Suppressor macrophage treated with lipopolysaccharide for 1 hour (primary cell): ENCODE measurements at regions not wholly inside any gene's neighbourhood (a gene's known extent, or its start where the extent isn't known, plus 50 kb on each side); places are given as distances from the start of the nearest gene placed in this dataset.
A peak's percentile ranks its signal among the peaks of the same experiment; 100 is the strongest.

Experiments used
- DNase-seq, 3 donors: peaks; one replicate each; pipeline ENCODE4 v3.0.0-alpha.2; 2020 to 2022

DNA sequence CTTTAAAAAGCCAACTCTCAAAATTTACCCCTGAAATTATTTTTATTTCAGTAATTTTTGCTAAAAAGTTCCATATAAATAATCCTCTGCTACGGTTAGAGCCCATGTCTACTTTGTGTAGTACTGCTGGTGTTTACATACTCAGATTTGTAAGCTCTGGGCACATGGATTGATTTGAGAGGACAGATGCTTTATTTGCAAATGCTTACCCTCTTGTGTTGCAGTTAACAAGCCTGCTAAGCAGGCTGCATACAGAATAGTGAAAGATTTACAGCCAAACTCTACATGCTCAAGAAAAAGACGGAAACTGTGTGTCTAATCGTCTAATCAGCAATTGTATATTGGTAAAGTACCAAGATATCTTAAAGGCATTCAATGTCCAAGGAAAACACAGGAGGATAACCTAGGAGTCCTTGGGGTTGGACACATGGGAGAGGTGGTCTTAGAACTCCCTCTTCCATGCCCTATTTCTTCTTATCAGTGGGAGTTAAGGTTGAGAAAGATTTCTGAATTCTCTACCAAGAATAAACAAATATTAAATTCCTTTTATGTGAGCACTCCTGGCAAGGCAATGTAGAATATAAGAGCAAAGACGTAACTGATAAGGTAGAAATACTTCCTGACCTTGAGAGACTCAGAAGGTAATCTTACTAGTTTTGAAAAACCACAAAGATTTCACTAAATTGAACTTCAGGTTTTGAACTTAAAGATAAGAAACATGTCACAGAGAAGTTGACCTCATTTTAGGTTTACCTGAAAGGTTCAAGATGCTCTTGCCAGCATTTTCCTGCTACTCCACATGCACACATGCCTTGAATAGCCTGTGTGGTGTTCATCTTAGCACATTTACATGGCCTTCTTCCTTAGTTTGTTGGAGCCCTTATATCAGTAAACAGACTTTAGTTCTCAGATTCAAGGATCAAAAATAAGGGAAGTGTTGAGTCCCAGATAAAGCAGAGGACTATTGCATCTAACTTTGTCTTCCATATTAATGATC is 1216.5 kb downstream of the SORCS3 start:
- DNase-seq: no peak

DNA sequence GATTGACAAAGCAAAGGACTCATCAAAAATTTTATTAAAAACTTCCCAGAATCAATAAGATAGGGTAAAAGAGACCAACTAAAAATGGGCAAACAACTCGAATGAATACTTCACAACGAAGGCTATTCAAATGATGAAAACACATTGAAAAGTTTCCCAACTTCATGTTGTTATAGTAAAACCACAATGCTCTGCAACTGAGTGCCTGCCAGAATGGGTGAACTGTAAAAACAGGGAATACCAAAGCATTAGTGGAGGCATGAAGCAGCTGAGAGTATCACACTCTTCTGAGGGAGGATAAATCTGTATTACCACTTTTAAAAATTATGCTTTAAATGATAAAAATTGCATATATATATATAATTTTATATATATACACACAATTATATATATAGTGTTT is 1214.7 kb downstream of the SORCS3 start:
- DNase-seq: no peak

DNA sequence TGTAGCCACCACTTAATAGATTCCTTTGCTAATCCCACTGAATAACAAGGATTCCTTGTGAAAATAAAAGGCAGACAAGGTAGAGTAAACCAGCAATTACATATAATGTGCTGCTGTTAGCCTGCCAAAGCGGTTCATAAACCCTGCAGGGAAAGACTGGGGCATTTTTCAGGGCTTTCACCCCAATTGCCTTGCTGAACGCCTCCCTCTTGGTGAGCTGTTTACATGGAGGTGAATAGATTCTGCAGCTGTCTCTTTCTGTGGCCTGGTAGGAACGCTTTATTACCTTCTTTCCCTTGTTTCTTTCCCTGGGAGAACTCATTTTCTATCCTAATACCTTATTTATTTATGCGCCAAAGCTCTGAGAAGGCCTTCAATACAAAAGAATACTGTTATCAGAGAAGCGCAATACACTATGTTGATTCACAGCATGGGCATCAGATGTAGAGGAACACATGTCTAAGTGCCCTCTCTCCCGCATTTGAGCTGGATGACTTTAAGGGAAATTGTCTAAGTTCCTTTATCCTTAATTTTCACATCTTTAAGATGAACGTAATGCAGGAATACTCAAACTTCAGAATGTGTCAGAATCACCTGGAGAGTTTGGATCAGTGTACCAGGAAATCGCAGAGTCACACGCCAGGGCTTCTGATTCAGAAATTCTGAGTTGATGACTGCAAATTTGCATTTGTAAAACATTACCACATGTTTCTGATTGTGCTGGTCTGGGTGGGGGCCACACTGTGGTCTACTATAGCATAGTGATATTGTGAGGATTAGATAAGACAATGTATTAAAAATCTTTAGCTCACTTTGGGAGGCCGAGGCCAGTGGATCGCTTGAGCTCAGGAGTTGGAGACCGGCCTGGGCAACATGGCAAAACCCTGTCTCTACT is 1203.8 kb downstream of the SORCS3 start:
- DNase-seq: no peak

DNA sequence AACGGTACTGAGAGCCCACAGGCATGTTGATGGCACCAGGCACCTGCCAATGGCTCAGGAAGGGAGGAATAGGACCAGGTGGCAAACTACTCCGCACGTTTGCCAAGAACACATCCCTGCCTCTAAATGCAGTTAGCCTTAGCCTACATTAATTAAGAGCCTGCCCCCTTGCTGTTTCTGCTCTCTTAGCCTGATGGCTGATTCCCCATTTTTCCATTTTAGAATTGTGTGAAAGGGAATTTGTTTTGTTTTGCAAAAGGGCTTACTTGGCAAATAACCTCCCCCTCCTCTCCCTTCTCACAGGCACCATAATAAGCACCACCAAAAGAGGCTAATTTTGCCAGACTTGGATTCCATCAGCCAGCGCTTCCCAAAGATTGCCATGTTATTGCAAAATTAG is 1203.2 kb downstream of the SORCS3 start:
- DNase-seq: no peak

DNA sequence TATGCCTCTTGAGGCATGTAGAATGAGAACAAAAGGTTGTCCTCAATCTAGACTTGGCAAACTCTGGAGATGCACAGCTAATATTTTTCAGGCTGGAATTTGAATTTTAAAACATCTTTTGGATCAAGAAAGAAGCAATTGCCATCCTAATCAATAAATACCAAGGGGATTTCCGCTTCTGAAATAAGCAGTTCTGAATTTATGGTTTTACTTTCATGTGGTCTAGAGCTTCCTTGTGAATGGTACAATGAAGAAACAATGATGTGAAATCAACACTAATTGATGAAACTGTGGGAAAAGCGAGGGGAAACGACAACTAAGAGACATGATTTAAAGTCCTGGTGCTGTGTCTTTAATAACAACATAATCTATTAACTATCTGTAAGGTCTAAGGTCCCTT is 1202.7 kb downstream of the SORCS3 start:
- no peak for DNase-seq

DNA sequence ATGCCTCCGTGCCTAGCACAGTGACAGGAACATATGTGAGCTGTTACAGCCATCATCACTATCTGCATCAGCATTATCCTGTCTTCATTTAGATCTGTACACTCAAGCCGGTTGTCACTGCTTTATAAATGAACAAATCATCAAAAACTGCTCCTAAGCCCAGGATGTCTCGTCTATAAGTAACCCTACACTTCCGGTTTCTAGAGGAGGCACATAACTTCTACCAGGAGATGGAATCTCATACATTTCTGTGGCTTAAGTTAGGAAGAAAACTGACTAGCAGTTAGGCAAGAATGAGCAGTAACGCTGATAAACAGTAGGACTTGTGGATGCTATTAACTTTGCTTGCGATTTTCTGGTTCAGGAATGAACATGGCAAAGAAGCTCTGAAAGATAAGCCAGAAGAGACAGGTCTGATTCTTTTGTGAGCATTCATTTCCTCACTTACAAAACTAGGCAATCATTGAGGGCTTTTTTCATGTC is 1199.2 kb downstream of the SORCS3 start:
- DNase-seq: no peak

DNA sequence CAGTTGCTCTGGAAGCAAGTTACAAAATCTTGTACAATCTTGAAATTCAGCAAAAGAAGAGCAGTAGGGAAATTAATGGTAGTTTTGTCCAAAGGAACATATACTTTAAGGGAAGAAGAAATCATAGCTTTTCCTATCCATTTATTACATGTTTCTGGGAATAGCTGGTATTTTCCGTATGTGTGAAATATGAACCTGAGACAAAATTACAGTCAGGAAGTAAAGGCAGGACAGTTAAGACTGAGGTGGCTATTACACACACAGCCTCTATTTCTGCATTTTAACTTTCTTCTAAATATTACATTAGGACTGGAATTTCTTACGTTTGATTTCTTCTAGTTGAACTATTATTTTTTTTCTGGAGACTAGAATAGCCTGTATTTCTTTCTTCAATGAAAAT is 1197.3 kb downstream of the SORCS3 start:
- no peak for DNase-seq

DNA sequence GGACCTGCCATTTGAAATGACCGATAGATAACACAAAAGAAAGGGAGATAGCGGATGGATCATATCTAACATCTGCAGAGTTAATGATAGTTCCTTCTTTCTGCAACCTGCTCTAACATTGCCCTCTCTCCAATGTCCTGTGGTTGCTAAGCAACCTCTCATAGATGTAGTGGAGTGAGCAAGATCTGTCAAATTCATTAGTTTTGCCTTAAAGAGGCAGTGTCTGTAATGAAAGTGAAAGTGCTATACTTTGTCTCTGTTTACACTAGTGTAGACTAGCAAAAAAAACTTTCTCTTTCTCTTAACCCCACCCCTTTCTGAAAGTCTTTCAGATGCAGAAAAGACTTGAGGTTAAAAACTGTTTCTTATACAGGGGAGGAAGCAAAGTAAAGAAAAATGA is 1196.9 kb downstream of the SORCS3 start:
- peak; percentile 3 to 31 (median 4) for DNase-seq

DNA sequence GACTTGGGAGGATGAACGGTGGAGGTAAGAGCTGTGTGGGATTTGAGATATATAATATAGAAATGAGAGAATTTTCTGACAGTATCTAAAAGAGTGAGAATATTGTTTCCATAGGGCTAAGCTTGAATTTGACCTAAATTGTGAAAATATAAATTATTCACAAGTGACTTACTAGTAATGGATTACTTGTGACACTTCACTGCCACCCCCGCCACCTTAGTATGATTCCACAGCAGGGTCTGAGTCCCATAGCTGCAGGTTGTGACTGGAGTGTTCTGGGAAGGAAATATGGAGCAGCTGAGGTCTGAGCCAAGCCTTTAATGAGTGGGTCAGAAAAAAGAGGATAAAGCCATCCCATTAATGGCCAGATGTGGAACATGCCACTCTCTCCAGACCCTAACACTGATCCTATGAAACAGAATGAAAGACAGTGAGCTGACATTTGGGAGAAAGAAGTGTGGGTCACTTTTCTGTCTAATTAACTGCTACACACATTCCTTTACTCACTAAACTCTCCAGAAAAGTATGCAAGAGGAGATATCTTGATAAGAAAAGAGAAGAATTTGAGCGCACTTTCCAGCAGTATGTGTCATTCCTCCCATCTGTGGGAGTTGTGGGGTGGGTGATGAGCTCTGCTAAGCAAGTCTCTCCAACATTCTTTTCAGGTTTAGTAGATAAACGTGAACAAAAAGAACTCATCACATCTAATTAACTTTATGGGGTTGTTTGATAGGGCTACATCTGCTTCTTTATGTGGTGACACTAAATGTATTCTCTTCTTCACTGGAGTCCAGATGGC is 1193.4 kb downstream of the SORCS3 start:
- DNase-seq: no peak

DNA sequence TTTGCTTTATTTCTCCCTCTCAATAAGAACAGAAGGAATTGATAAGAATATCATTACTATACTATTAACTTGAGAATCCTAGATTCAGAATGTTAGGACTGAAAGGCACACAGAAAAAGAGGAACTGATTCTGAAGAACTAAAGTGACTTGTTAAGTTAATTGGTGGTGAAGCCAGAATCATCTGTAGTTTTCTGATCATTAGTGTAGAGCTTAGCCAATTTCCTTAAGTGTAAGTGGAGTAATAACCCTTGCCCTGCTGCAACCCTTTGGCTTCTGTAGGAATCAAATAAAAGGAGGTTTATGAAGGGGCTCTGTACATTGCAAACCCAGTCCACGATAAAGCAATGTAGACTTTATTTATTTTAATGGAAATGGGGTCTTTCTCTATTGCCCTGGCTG is 1186.0 kb downstream of the SORCS3 start:
- no peak for DNase-seq

DNA sequence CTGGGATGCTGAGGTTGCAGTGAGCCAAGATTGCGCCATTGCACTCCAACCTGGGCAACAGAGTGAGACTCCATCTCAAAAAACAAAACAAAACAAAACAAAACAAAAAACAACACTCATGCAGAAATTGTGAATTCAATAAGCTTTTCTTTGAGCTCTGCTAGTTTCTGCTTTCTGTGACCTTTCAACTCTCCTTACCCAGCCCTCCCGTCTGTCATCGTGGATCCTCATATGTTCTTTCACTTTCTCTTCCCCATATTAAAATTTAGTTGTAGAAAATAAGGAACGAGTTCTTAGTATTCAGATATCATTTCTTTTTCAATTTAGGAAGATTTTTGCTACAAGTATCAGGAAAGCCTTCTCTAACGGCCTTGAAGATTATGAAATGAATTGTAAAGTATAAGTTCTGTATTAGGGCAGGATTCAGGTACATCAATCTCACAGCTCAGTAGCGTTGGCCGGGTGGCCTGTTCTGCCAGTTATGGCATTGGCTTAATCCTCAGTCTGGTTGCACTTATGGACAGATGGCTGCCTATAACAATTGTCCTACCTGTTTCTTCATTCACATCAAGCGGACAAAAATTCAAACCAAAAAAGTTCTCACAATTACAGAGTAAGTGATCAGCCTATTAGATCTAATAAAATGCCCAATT is 1167.0 kb downstream of the SORCS3 start:
- DNase-seq: peak; percentile 14 to 47 (median 20)

DNA sequence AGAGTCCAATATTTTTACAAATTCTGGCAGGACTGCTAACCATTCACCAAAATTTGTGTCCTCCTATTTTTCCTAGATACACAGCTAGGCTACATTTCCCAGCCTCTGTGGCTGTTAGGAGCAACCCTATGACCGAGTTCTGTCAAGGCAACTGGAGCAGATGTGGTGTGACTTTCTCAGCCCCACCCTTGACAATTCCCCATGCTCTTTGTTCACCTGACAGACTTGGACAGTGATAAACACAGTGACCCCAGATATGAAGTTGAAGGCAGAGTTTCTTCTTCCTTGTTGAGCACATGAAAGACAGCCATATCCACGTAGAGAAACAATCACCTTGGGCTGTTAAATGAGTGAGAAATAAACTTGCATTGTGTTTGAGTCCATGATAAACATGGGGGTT is 1162.1 kb downstream of the SORCS3 start:
- DNase-seq: no peak

DNA sequence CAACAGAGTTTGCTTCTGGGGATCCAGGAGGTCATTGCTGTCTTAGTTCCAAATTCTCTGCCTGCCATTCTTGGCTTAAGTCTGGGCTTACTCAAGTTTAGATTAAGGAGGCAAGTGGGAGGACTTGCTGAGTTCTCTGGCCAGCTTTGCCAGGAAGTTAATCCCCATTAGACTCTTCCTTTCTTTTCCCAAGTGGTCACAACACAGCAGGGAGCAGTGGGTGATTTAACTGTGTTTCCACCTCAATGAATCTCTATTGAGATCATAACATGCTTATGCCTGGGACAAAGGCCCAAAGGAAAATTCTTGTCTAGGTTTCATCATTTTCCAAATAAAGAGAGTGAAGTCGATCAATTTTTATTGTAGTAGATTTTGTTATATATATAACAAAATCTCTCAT is 1159.6 kb downstream of the SORCS3 start:
- no peak for DNase-seq

DNA sequence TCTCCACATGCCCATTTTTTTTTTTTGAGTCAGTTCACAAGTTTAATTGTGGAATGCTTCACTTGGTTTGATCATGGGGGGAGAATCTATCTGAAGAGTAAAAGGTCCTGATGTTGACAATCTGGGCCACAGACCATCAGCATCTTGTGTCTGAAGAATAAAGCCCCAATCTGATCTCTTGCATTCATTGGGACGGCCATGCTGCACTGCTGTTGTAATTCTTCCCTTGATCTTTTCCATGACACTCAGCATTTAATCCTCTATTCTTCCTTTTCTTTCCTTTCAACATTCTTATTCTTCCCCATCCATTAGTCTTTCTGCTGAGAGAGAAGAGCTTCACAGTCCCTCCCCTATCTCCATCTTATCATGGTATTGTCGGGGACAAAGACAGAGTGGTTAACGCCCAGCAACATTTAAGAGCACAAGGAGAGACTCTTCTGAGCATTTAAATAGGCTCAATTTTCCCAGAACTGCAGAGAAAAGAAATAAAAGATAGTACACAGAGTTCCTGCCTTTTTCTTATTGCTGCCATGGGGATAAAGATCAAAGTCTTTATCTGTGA is 1157.3 kb downstream of the SORCS3 start:
- DNase-seq: no peak

DNA sequence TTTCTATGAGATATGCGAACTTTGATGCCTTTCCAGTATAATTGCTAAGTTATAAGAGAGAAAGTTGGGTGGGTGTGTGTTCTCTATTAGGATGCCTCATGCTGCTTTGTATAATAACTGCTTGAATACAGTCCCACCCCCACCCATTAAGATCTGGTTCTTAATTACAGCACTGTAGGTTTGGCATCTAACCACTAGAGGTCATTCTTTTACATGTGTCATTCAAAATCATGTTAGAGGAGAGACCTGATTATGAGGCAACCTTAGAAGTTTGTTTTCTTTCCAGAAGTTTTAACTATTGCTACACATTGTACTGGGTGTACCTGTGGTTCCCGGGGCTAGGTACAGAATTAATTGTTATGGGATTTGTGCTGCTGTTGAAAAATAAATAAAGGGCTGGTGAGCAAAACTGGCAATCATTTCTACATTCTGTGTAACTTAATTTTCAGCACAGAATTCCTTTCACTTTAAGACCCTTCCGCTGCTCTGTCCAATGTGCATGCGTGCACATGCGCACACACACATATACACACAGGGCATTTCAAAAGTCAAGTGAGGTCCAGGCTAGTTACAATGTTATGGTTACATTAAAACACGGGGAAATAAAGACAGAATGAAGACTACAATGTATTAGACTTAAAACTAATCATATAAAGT is 1156.3 kb downstream of the SORCS3 start:
- DNase-seq: peak; percentile 15 to 29 (median 24)

DNA sequence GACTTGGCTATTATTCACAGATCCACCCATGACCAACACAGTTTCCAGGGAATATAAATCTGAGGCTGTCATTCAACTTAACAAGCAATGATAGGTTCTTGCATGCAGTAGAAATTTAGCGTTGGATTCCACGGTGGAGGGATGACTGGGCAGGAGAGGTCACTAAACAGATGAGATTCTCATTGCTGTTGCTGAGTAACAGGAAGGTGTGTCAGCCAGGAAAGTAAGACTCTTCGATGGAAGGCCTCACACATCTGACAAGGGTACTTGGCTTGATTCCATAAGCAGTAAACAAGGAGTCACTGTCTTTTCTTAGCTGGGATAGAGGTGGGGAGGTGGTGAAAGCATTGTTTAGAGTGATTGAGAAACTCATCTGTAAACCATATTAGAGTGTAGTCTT is 1152.0 kb downstream of the SORCS3 start:
- no peak for DNase-seq

DNA sequence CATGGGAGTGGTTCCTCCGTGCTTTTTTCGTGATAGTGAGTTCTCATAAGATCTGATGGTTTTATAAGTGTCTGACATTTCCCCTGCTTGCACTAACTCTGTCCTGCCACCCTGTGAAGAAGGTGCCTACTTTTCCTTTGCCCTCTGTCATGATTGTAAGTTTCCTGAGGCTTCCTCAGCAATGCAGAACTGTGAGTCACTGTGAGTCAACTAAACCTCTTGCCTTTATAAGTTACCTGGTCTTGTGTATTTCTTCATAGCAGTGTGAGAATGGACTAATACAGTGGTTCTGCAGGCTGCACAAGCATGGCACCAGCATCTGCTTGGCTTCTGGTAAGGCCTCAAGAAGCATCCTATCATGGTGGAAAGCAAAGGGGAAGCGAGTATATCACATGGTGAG is 1144.6 kb downstream of the SORCS3 start:
- DNase-seq: no peak

DNA sequence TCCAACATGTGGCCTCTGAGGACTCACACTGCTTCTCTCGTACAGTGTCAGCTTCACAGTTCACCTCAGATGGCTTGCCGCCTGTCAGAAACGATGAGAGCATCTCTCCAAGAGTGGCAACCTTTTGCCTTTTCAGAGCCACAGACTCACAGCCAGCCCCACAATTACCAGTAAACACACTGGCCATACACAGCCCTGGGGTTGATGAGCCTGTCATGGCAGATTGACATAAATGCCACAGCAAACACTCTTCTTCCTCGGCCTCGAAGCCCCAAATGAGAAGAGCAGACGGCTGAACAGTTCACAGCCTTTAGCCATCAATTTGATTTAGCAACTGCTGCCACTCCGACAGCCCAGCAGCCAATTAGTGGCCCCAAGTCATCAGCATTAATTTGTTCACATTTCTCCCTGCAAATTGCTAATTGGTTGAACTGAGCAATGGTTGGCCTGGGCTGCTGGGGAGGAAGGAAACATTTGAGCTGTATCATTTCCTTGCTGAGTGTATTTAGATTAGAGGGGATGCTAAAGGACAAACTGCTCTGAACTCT is 1142.9 kb downstream of the SORCS3 start:
- no peak for DNase-seq

DNA sequence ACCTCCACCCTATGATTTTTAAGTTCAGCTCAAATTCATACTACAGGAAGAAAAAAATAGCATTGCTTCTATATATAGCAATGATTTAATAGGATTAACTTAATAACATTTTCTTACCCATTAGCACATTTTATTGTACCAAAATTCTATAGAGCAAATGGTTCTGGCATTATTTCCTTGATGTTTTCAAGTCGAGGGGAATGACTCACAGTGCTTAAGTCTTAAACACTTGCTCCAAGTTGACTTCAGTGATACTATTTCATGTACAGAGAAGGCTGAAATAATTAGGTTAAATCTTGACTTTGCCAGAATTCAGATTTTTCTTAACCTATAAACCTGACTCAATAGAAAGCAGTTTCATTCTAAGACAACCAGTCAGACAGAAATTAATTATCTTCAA is 1133.8 kb downstream of the SORCS3 start:
- DNase-seq: no peak

DNA sequence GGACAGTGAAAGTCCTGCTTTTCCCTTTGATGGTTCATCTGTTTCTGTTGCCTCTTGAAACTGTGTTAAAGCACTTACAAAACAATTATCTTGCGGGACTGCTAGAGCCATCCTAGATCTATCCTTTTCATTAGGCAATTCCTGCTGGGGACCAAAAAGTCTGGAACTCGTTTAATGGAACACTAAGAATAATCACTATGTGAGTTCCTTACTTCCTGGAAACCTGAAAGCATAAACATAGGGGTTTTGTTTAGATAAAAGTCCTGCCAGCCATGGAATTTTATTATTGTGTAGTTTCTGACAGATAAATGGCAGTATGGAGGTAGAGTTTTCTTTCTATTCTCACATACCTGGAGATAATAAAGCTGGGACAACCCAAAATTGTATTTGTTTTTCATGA is 1133.3 kb downstream of the SORCS3 start:
- no peak for DNase-seq
